Hematopoietic multipotent progenitor cell treated with erythropoietin and hydrocortisone succinate and interleukin-3 and kit ligand, for 15 days (in vitro differentiated cells): ENCODE measurements at regions not wholly inside any gene's neighbourhood (a gene's known extent, or its start where the extent isn't known, plus 50 kb on each side); places are given as distances from the start of the nearest gene placed in this dataset.

ENCODE experiments used
- DNase-seq: peaks from one replicate; pipeline ENCODE4 v3.0.0-alpha.2; 2015; ENCODE audit warnings: low spot score

- no peak for DNase-seq
Observed at GRCh38 chr3:94179059-94179458, 116.2 kb downstream of the NSUN3 start.

- DNase-seq = no peak
Observed at GRCh38 chr3:94183551-94183950, 120.7 kb downstream of the NSUN3 start.

- no peak for DNase-seq
Observed at GRCh38 chr3:94184781-94185180, 121.9 kb downstream of the NSUN3 start.

- DNase-seq = no peak
Observed at GRCh38 chr3:94185753-94186152, 122.9 kb downstream of the NSUN3 start.

- no peak for DNase-seq
Observed at GRCh38 chr3:94187697-94188096, 124.8 kb downstream of the NSUN3 start.

- no peak for DNase-seq
Observed at GRCh38 chr3:94195381-94195780, 132.5 kb downstream of the NSUN3 start.

- no peak for DNase-seq
Observed at GRCh38 chr3:94206291-94206690, 143.4 kb downstream of the NSUN3 start.

GRCh38 chr3:94210256-94210655 is 147.4 kb downstream of the NSUN3 start:
- DNase-seq = no peak

- DNase-seq = no peak
Observed at GRCh38 chr3:94217406-94217805, 154.5 kb downstream of the NSUN3 start.

GRCh38 chr3:94220426-94220825 is 157.6 kb downstream of the NSUN3 start:
- DNase-seq = no peak

- no peak for DNase-seq
Observed at GRCh38 chr3:94221829-94222228, 159.0 kb downstream of the NSUN3 start.

GRCh38 chr3:94225148-94225865 is 162.4 kb downstream of the NSUN3 start:
- DNase-seq = no peak

- no peak for DNase-seq
Observed at GRCh38 chr3:94226078-94226477, 163.2 kb downstream of the NSUN3 start.

GRCh38 chr3:94232921-94233320 is 170.1 kb downstream of the NSUN3 start:
- DNase-seq = no peak

GRCh38 chr3:94234177-94234788 is 171.4 kb downstream of the NSUN3 start:
- DNase-seq = peak; percentile 14

- no peak for DNase-seq
Observed at GRCh38 chr3:94241986-94242385, 179.1 kb downstream of the NSUN3 start.

GRCh38 chr3:94246171-94246570 is 183.3 kb downstream of the NSUN3 start:
- no peak for DNase-seq

GRCh38 chr3:94248042-94248441 is 185.2 kb downstream of the NSUN3 start:
- DNase-seq = no peak

GRCh38 chr3:94249491-94250079 is 186.7 kb downstream of the NSUN3 start:
- DNase-seq = peak; percentile 62

GRCh38 chr3:94251566-94251965 is 188.7 kb downstream of the NSUN3 start:
- DNase-seq = no peak

- no peak for DNase-seq
Observed at GRCh38 chr3:94252316-94252715, 189.5 kb downstream of the NSUN3 start.

GRCh38 chr3:94256888-94257813 is 194.3 kb downstream of the NSUN3 start:
- DNase-seq = no peak
